HEK293T (cell line): ENCODE measurements at regions not wholly inside any gene's neighbourhood (a gene's known extent, or its start where the extent isn't known, plus 50 kb on each side); places are given as distances from the start of the nearest gene placed in this dataset.

ENCODE experiments used
- CTCF ChIA-PET: fragments of 350-600 bp; formaldehyde crosslinking; extraction: SDS; loops from one replicate; lab custom pipeline; 2021; ENCODE audit warnings: antibody characterized with exemption, inconsistent platforms; lab: Yijun Ruan, JAX
- POLR2A ChIA-PET: fragments of 350-600 bp; formaldehyde crosslinking; extraction: SDS; loops from one replicate; lab custom pipeline; 2020; ENCODE audit warnings: antibody characterized with exemption, inconsistent platforms; lab: Yijun Ruan, JAX
- DNase-seq: peaks from one replicate; pipeline ENCODE4 v3.0.0; 2012; ENCODE audit warnings: mixed read lengths; ENCODE audit errors: extremely low spot score
- ARNT ChIP-seq: fragments of 450-650 bp; IDR thresholded peaks from 2 replicates; pipeline ENCODE4 v1.6.1; 2017; ENCODE audit warnings: mild to moderate bottlenecking
- BHLHE40 ChIP-seq: fragments of 450-650 bp; IDR thresholded peaks from 2 replicates; pipeline ENCODE4 v1.6.1; 2016; ENCODE audit warnings: mild to moderate bottlenecking, moderate library complexity, borderline replicate concordance
- CTBP1 ChIP-seq: fragments of 450-650 bp; IDR thresholded peaks from 2 replicates; pipeline ENCODE4 v1.6.1; 2016; ENCODE audit warnings: borderline replicate concordance
- ELF4 ChIP-seq: fragments of 450-650 bp; IDR thresholded peaks from 2 replicates; pipeline ENCODE4 v1.6.1; 2017; ENCODE audit warnings: antibody characterized with exemption
- FOXA1 ChIP-seq: fragments of 450-650 bp; IDR thresholded peaks from 2 replicates; pipeline ENCODE4 v1.6.1; 2016; ENCODE audit warnings: mild to moderate bottlenecking
- FOXK2 ChIP-seq: fragments of 450-650 bp; IDR thresholded peaks from 2 replicates; pipeline ENCODE4 v1.6.1; 2016; ENCODE audit warnings: mild to moderate bottlenecking
- FOXM1 ChIP-seq: fragments of 450-650 bp; IDR thresholded peaks from 2 replicates; pipeline ENCODE4 v1.6.1; 2017; ENCODE audit warnings: mild to moderate bottlenecking, borderline replicate concordance
- HDGF ChIP-seq: fragments of 450-650 bp; IDR thresholded peaks from 2 replicates; pipeline ENCODE4 v1.6.1; 2017; ENCODE audit warnings: antibody characterized with exemption, borderline replicate concordance
- L3MBTL2 ChIP-seq: fragments of 450-650 bp; conservative IDR thresholded peaks from 2 replicates; pipeline ENCODE4 v1.6.1; 2016; ENCODE audit warnings: mild to moderate bottlenecking
- LEF1 ChIP-seq: fragments of 450-650 bp; IDR thresholded peaks from 2 replicates; pipeline ENCODE4 v1.6.1; 2017; ENCODE audit warnings: mild to moderate bottlenecking, borderline replicate concordance
- NFRKB ChIP-seq: fragments of 450-650 bp; IDR thresholded peaks from 2 replicates; pipeline ENCODE4 v1.6.1; 2016; ENCODE audit warnings: mild to moderate bottlenecking, moderate library complexity
- SP1 ChIP-seq: fragments of 450-650 bp; IDR thresholded peaks from 2 replicates; pipeline ENCODE4 v1.6.1; 2017
- SUZ12 ChIP-seq: fragments of 450-650 bp; IDR thresholded peaks from 2 replicates; pipeline ENCODE4 v1.6.1; 2016; ENCODE audit warnings: mild to moderate bottlenecking
- TARDBP ChIP-seq: fragments of 450-650 bp; IDR thresholded peaks from 2 replicates; pipeline ENCODE4 v1.6.1; 2016
- ZNF384 ChIP-seq: fragments of 450-650 bp; IDR thresholded peaks from 2 replicates; pipeline ENCODE4 v1.6.1; 2016
- TF ChIP-seq, protein P1 (sequence below): fragments of 450-650 bp; IDR thresholded peaks from 2 replicates; pipeline ENCODE4 v1.6.1; 2016

DNA sequence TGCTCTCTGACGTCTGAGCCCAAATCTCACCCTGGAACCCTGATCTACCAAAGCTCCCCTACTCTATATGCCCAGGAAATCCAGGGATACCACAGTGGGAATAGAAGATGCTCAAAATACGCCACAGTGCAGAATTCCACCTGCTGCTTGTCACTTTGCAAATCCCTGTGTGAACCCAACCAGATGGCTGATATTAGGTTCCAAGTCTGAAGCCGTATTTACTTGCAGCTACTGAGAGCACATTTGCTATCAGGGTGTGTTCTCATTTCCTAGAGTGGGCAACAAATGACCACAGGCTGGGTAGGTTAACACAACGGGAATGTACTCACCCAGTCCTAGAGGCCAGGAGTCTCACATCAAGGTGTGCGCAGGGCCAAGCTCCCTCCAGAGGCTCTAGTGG is 126.8 kb downstream of the MXRA5 start:
- CTCF ChIA-PET = no interaction called here

GRCh38 chrX:3219231-3219630 is 127.2 kb downstream of the MXRA5 start:
- CTCF ChIA-PET = no interaction called here
- no peak for DNase-seq
- POLR2A ChIA-PET = no interaction called here
- TF ChIP-seq FOXK2 = no peak

More for the DNA sequence above, 126.8 kb downstream of the MXRA5 start:
- no peak for DNase-seq
- POLR2A ChIA-PET = no interaction called here
- TF ChIP-seq SP1 (no peak), ZNF384 (no peak), LEF1 (no peak), SUZ12 (no peak), ELF4 (no peak), BHLHE40 (no peak), FOXK2 (no peak), L3MBTL2 (no peak), FOXM1 (no peak), HDGF (no peak), TARDBP (no peak), CTBP1 (no peak), FOXA1 (no peak), NFRKB (no peak), ARNT (no peak)
- TF ChIP-seq, protein P1, sequence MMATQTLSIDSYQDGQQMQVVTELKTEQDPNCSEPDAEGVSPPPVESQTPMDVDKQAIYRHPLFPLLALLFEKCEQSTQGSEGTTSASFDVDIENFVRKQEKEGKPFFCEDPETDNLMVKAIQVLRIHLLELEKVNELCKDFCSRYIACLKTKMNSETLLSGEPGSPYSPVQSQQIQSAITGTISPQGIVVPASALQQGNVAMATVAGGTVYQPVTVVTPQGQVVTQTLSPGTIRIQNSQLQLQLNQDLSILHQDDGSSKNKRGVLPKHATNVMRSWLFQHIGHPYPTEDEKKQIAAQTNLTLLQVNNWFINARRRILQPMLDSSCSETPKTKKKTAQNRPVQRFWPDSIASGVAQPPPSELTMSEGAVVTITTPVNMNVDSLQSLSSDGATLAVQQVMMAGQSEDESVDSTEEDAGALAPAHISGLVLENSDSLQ = no peak

GRCh38 chrX:3218442-3218841 is 128.0 kb downstream of the MXRA5 start:
- POLR2A ChIA-PET = no interaction called here
- DNase-seq = no peak
- TF ChIP-seq FOXA1 (no peak), LEF1 (no peak), SUZ12 (no peak), ELF4 (no peak), HDGF (no peak), TARDBP (no peak), FOXK2 (no peak), ARNT (no peak), BHLHE40 (no peak), FOXM1 (no peak), SP1 (no peak), NFRKB (no peak), L3MBTL2 (no peak), ZNF384 (no peak), CTBP1 (no peak)
- TF ChIP-seq, protein P1 = no peak
- CTCF ChIA-PET = no interaction called here

DNA sequence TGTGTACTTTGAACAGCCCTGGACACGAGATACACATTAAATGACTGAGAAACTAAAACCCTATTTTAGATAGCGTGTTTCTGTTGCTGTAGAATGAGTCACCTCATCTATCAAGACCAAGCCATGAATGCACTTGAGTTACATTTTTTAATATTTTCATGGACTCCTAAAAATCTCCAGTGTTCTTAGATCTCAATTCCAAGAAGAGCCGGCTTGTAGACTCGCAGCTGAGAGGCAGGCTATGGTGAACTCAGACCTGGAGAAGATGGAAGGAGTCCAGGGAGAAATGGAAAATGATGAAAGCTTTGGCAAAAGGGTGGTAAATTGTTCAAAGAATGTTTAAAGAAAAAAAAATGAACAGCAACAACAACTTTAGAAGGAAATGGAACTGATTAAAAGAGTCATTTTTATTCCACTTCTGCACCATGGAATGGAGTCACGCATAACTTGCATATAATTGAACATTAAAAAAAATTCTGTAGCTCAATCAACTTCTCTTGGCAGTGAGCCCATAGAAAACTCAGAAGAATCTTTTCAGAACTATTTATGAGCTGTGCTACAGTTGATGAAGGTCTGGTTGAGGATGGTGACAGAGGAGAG is 129.8 kb downstream of the MXRA5 start:
- ChIA-PET CTCF (no interaction called here), POLR2A (no interaction called here)
- DNase-seq = no peak
- TF ChIP-seq ARNT (no peak), L3MBTL2 (no peak), BHLHE40 (no peak), NFRKB (no peak), LEF1 (no peak), HDGF (no peak), TARDBP (no peak), CTBP1 (no peak), SUZ12 (no peak), FOXM1 (no peak), ZNF384 (no peak), FOXA1 (no peak), FOXK2 (no peak), ELF4 (no peak), SP1 (no peak)
- TF ChIP-seq, protein P1 = no peak

GRCh38 chrX:3215249-3215648 is 131.2 kb downstream of the MXRA5 start:
- ChIA-PET CTCF (no interaction called here), POLR2A (no interaction called here)
- TF ChIP-seq NFRKB (no peak), CTBP1 (no peak), HDGF (no peak), BHLHE40 (no peak), ZNF384 (no peak), SUZ12 (no peak), FOXA1 (no peak)
- TF ChIP-seq, protein P1 = no peak

DNA sequence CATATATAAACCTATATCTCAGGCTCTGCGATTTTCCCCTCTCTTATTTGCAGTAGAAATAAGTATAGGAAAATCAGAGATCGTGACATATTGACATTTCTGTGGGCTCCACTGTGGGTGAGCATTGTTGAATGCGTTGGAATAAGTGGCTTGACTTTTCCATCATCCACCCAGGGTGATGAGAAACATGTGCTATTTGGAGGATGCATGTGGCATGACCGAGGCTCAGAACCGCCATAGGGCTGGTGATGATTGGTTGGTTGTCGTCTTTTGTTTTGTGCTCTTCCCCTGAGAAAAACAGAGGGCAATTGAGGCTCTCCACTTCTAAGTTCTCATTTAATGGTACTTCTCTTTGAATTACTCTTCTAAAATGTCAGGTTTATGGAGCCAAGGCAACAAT is 140.1 kb downstream of the MXRA5 start:
- POLR2A ChIA-PET = no interaction called here
- no peak for TF ChIP-seq ARNT
- no peak for TF ChIP-seq L3MBTL2
- no peak for TF ChIP-seq FOXA1
- no peak for TF ChIP-seq ZNF384
- no peak for TF ChIP-seq FOXM1
- no peak for TF ChIP-seq SUZ12
- no peak for TF ChIP-seq SP1
- TF ChIP-seq, protein P1 = no peak

More at GRCh38 chrX:3215249-3215648, 131.2 kb downstream of the MXRA5 start:
- DNase-seq = no peak

More for the DNA sequence above, 140.1 kb downstream of the MXRA5 start:
- CTCF ChIA-PET = no interaction called here
- DNase-seq = no peak
